Activated CD8-positive, alpha-beta memory T cell treated with anti-CD3 and anti-CD28 coated beads, Interleukin-2, amount 50 U/mL, for 24 hours (primary cell): ENCODE measurements at regions not wholly inside any gene's neighbourhood (a gene's known extent, or its start where the extent isn't known, plus 50 kb on each side); places are given as distances from the start of the nearest gene placed in this dataset.
"Not testable (repeated sequence)": the region's sequence is repeated elsewhere in the genome, so short reads cannot be mapped to it uniquely, and the experiment has no call there.

Experiments
- DNase-seq: peaks from one replicate; pipeline ENCODE4 v3.0.0-alpha.2; 2020; ENCODE audit errors: extremely low read depth

- DNase-seq, result no peak
These were observed 120.2 kb upstream of the CRIM1 start for GRCh38 chr2:36235426-36235825.

- no peak for DNase-seq
These were observed 132.3 kb upstream of the CRIM1 start for GRCh38 chr2:36223259-36223658.

- DNase-seq, result no peak
These were observed 133.1 kb upstream of the CRIM1 start for GRCh38 chr2:36222485-36222884.

GRCh38 chr2:36214691-36215090 is 140.9 kb upstream of the CRIM1 start:
- no peak for DNase-seq

GRCh38 chr2:36203366-36203765 is 152.2 kb upstream of the CRIM1 start:
- no peak for DNase-seq

GRCh38 chr2:36197181-36197971 is 158.2 kb upstream of the CRIM1 start:
- DNase-seq, result no peak

GRCh38 chr2:36193680-36194079 is 161.9 kb upstream of the CRIM1 start:
- no peak for DNase-seq

- DNase-seq, result no peak
These were observed 162.6 kb upstream of the CRIM1 start for GRCh38 chr2:36192983-36193382.

- no peak for DNase-seq
These were observed 165.5 kb upstream of the CRIM1 start for GRCh38 chr2:36190097-36190496.

GRCh38 chr2:36185624-36186023 is 170.0 kb upstream of the CRIM1 start:
- no peak for DNase-seq

- DNase-seq, result no peak
These were observed 170.7 kb upstream of the CRIM1 start for GRCh38 chr2:36184848-36185247.

- not testable (repeated sequence) for DNase-seq
These were observed 174.6 kb upstream of the CRIM1 start for GRCh38 chr2:36180789-36181482.

GRCh38 chr2:36180293-36180692 is 175.3 kb upstream of the CRIM1 start:
- not testable (repeated sequence) for DNase-seq

GRCh38 chr2:36179668-36180269 is 175.8 kb upstream of the CRIM1 start:
- not testable (repeated sequence) for DNase-seq

- DNase-seq, result no peak
These were observed 177.2 kb upstream of the CRIM1 start for GRCh38 chr2:36178384-36178783.

- DNase-seq, result no peak
These were observed 178.3 kb upstream of the CRIM1 start for GRCh38 chr2:36177282-36177681.

- no peak for DNase-seq
These were observed 180.7 kb upstream of the CRIM1 start for GRCh38 chr2:36174920-36175319.

GRCh38 chr2:36173760-36174404 is 181.7 kb upstream of the CRIM1 start:
- DNase-seq, result no peak

GRCh38 chr2:36172824-36173223 is 182.8 kb upstream of the CRIM1 start:
- no peak for DNase-seq

GRCh38 chr2:36170805-36171204 is 184.8 kb upstream of the CRIM1 start:
- DNase-seq, result no peak

- DNase-seq, result no peak
These were observed 185.7 kb upstream of the CRIM1 start for GRCh38 chr2:36169843-36170242.

- no peak for DNase-seq
These were observed 187.5 kb upstream of the CRIM1 start for GRCh38 chr2:36168115-36168514.
